HL-60 (cell line): ENCODE measurements at regions not wholly inside any gene's neighbourhood (a gene's known extent, or its start where the extent isn't known, plus 50 kb on each side); places are given as distances from the start of the nearest gene placed in this dataset.
"Not testable (repeated sequence)": the region's sequence is repeated elsewhere in the genome, so short reads cannot be mapped to it uniquely, and the experiment has no call there.

Source experiments
- CTCF ChIP-seq: IDR thresholded peaks from one replicate; pipeline ENCODE4 v1.5.1; 2011; ENCODE audit warnings: low read length, control low read depth, inconsistent platforms; ENCODE audit not compliant: insufficient read depth
- POLR2AphosphoS5 ChIP-seq: IDR thresholded peaks from 2 replicates; pipeline ENCODE4 v1.6.1; 2012; ENCODE audit warnings: low read depth

- TF ChIP-seq CTCF, POLR2AphosphoS5: not testable (repeated sequence)
These were observed 143.6 kb downstream of the IGLL1 start for GRCh38 chr22:23436354-23437106.
